ENCODE measurements at regions not wholly inside any gene's neighbourhood (a gene's known extent, or its start where the extent isn't known, plus 50 kb on each side); places are given as distances from the start of the nearest gene placed in this dataset.
"Not testable (repeated sequence)": the region's sequence is repeated elsewhere in the genome, so short reads cannot be mapped to it uniquely, and the experiment has no call there.

GRCh38 chr5:42949348-42950115, 90.6 kb downstream of the ANXA2R start:
- peak; percentile 53 for DNase-seq

- DNase-seq: no peak
Observed at GRCh38 chr5:42948961-42949347, 91.2 kb downstream of the ANXA2R start.

- no peak for DNase-seq
Observed at GRCh38 chr5:42944989-42945388, 95.1 kb downstream of the ANXA2R start.

GRCh38 chr5:42943931-42944631, 96.0 kb downstream of the ANXA2R start:
- DNase-seq: no peak

GRCh38 chr5:42940853-42941252, 99.3 kb downstream of the ANXA2R start:
- DNase-seq: no peak

GRCh38 chr5:42932011-42932410, 108.1 kb downstream of the ANXA2R start:
- DNase-seq: not testable (repeated sequence)

- DNase-seq: not testable (repeated sequence)
Observed at GRCh38 chr5:42931451-42931850, 108.7 kb downstream of the ANXA2R start.

- no peak for DNase-seq
Observed at GRCh38 chr5:42930934-42931333, 109.2 kb downstream of the ANXA2R start.

GRCh38 chr5:42929871-42930270, 110.2 kb downstream of the ANXA2R start:
- DNase-seq: no peak

- no peak for DNase-seq
Observed at GRCh38 chr5:42927730-42928129, 112.4 kb downstream of the ANXA2R start.

- DNase-seq: no peak
Observed at GRCh38 chr5:42924686-42925085, 113.0 kb upstream of the SELENOP start.

GRCh38 chr5:42924226-42924625, 112.5 kb upstream of the SELENOP start:
- no peak for DNase-seq

GRCh38 chr5:42923710-42924109, 112.0 kb upstream of the SELENOP start:
- no peak for DNase-seq

GRCh38 chr5:42919600-42919999, 107.9 kb upstream of the SELENOP start:
- no peak for DNase-seq

GRCh38 chr5:42915306-42915866, 103.7 kb upstream of the SELENOP start:
- no peak for DNase-seq

GRCh38 chr5:42912184-42912798, 100.6 kb upstream of the SELENOP start:
- peak; percentile 18 for DNase-seq

GRCh38 chr5:42908509-42909488, 97.1 kb upstream of the SELENOP start:
- DNase-seq: peak; percentile 85

- no peak for DNase-seq
Observed at GRCh38 chr5:42908086-42908485, 96.4 kb upstream of the SELENOP start.

GRCh38 chr5:42905827-42906226, 94.1 kb upstream of the SELENOP start:
- no peak for DNase-seq

GRCh38 chr5:42900734-42901133, 89.0 kb upstream of the SELENOP start:
- no peak for DNase-seq

GRCh38 chr5:42898760-42899159, 87.1 kb upstream of the SELENOP start:
- no peak for DNase-seq

GRCh38 chr5:42896523-42896922, 84.8 kb upstream of the SELENOP start:
- no peak for DNase-seq

Measured in NK-92 treated with Interleukin-12 subunit alpha and Interleukin-12 subunit beta, amount 100 ng/mL, for 24 hours (cell line).